GM21825 (cell line): ENCODE measurements at regions not wholly inside any gene's neighbourhood (a gene's known extent, or its start where the extent isn't known, plus 50 kb on each side); places are given as distances from the start of the nearest gene placed in this dataset.

Source experiments
- ATAC-seq: cut with Tn5 transposase; IDR thresholded peaks from one replicate; pipeline ENCODE4 v1.9.1; 2021; ENCODE audit warnings: mild to moderate bottlenecking, moderate library complexity; ENCODE audit not compliant: unreplicated experiment

- ATAC-seq = no peak
Observed at GRCh38 chr3:73680391-73681095, 55.8 kb upstream of the PDZRN3 start.

- no peak for ATAC-seq
Observed at GRCh38 chr3:73677336-73678024, 52.7 kb upstream of the PDZRN3 start.
